Gastrocnemius medialis (tissue), 4 donors: ENCODE measurements at regions not wholly inside any gene's neighbourhood (a gene's known extent, or its start where the extent isn't known, plus 50 kb on each side); places are given as distances from the start of the nearest gene placed in this dataset.

Experiments
- ATAC-seq, 2 donors: fragments of 150-250 bp; one replicate each; pipeline ENCODE4 v1.9.1; 2016
- DNase-seq, 2 donors: peaks; one replicate each; pipeline ENCODE4 v3.0.0-alpha.2; 2019
- H3K27ac ChIP-seq, 4 donors: fragments of 200-600 bp; sonication (generic); 1 replicate in 1 of 4; 2 replicates in 3 of 4; pipeline ENCODE4 v1.5.1; 2016 to 2018; ENCODE audit warnings: mild to moderate bottlenecking in 2 of 4, moderate library complexity in 1 of 4
- H3K27me3 ChIP-seq, 3 donors: fragments of 200-600 bp; sonication (generic) in 2 of 3; 1 replicate in 1 of 3; 2 replicates in 2 of 3; pipeline versions ENCODE4 v1.5.1 to v1.6.0; 2016 to 2019; ENCODE audit warnings: mild to moderate bottlenecking in 1 of 3, moderate library complexity in 1 of 3
- H3K36me3 ChIP-seq, 2 donors: fragments of 200-600 bp; sonication (generic) in 1 of 2; one replicate each; pipeline ENCODE4 v1.5.1; 2017 to 2018
- H3K4me1 ChIP-seq, 2 donors: fragments of 200-600 bp; sonication (generic) in 1 of 2; one replicate each; pipeline ENCODE4 v1.5.1; 2016 to 2017; ENCODE audit warnings: mild to moderate bottlenecking in 2 of 2
- H3K4me3 ChIP-seq, 4 donors: fragments of 200-600 bp; sonication (generic) in 3 of 4; 1 replicate in 1 of 4; 2 replicates in 3 of 4; pipeline ENCODE4 v1.5.1; 2016 to 2019; ENCODE audit warnings: mild to moderate bottlenecking in 2 of 4
- H3K9me3 ChIP-seq, 3 donors: fragments of 200-600 bp; sonication (generic) in 2 of 3; 1 replicate in 1 of 3; 2 replicates in 2 of 3; pipeline ENCODE4 v1.5.1; 2016 to 2019
- CTCF ChIP-seq, 5 experiments: fragments of 450-650 bp in 3 of 5; fragments of 200-600 bp in 2 of 5; sonication (generic) in 2 of 5; IDR thresholded peaks in 4 of 5; conservative IDR thresholded peaks in 1 of 5; 1 replicate in 4 of 5; 2 replicates in 1 of 5; pipeline ENCODE4 v1.5.1; 2016 to 2019; ENCODE audit warnings: antibody characterized with exemption in 5 of 5, mild to moderate bottlenecking in 3 of 5, moderate library complexity in 3 of 5
- POLR2A ChIP-seq, 2 donors: fragments of 450-650 bp; IDR thresholded peaks; one replicate each; pipeline ENCODE4 v1.6.1; 2017; ENCODE audit warnings: antibody characterized with exemption in 2 of 2, mild to moderate bottlenecking in 2 of 2, moderate library complexity in 2 of 2
- in situ Hi-C, 4 donors: fragments of 200-750 bp; cut with MboI; loops; one replicate each; pipeline versions ENCODE4 v1.15.0 to v1.8.0; 2017; ENCODE audit warnings: low sequenced_read_pairs in 4 of 4
- intact Hi-C: fragments of 100-400 bp; cut with DNase I; formaldehyde crosslinking; loops from one replicate; pipeline ENCODE4 v1.15.1; 2023; ENCODE audit warnings: low total_unique reads

- TF ChIP-seq POLR2A (IDR thresholded peaks at IDR 0.05) (no peak), CTCF (IDR thresholded peaks at IDR 0.05 in 4 of 5, conservative IDR thresholded peaks at IDR 0.05 in 1 of 5) (no peak)
- H3K36me3 ChIP-seq: no peaks in the 10 kb centered on the region
- H3K27ac ChIP-seq: no peak overlapping the region
- no peaks in the 10 kb centered on the region for H3K9me3 ChIP-seq
- H3K27me3 ChIP-seq: no peaks in the 10 kb centered on the region
- ATAC-seq: no peak
- intact Hi-C loops (no loop called here), in situ Hi-C loops (no loop called here)
- no peaks in the 10 kb centered on the region for H3K4me1 ChIP-seq
- DNase-seq: no peak
- no peak overlapping the region for H3K4me3 ChIP-seq
Observed at GRCh38 chr6:145115638-145116037, 619.7 kb downstream of the EPM2A start.

GRCh38 chr6:145116591-145117178, 618.6 kb downstream of the EPM2A start:
- no peaks in the 10 kb centered on the region for H3K36me3 ChIP-seq
- ATAC-seq: no peak
- no peak for TF ChIP-seq CTCF (IDR thresholded peaks at IDR 0.05 in 4 of 5, conservative IDR thresholded peaks at IDR 0.05 in 1 of 5)
- H3K27ac ChIP-seq: no peak overlapping the region
- no peaks in the 10 kb centered on the region for H3K9me3 ChIP-seq
- intact Hi-C loops: no loop called here
- in situ Hi-C loops: no loop called here
- no peak for DNase-seq
- H3K4me1 ChIP-seq: no peaks in the 10 kb centered on the region
- H3K27me3 ChIP-seq: no peaks in the 10 kb centered on the region
- H3K4me3 ChIP-seq: no peak overlapping the region

- intact Hi-C loops: no loop called here
- H3K9me3 ChIP-seq: no peaks in the 10 kb centered on the region
- H3K27ac ChIP-seq: no peak overlapping the region
- no peaks in the 10 kb centered on the region for H3K36me3 ChIP-seq
- H3K4me1 ChIP-seq: no peaks in the 10 kb centered on the region
- H3K4me3 ChIP-seq: no peak overlapping the region
- DNase-seq (no peak), ATAC-seq (no peak)
- TF ChIP-seq CTCF (IDR thresholded peaks at IDR 0.05 in 4 of 5, conservative IDR thresholded peaks at IDR 0.05 in 1 of 5) (no peak), POLR2A (IDR thresholded peaks at IDR 0.05) (no peak)
- H3K27me3 ChIP-seq: no peaks in the 10 kb centered on the region
- in situ Hi-C loops: no loop called here
Observed at GRCh38 chr6:145118224-145118623, 617.1 kb downstream of the EPM2A start.

- no peaks in the 10 kb centered on the region for H3K36me3 ChIP-seq
- H3K4me1 ChIP-seq: no peaks in the 10 kb centered on the region
- in situ Hi-C loops (no loop called here), intact Hi-C loops (no loop called here)
- DNase-seq (no peak), ATAC-seq (no peak)
- H3K4me3 ChIP-seq: no peak overlapping the region
- no peaks in the 10 kb centered on the region for H3K27me3 ChIP-seq
- no peak overlapping the region for H3K27ac ChIP-seq
- TF ChIP-seq CTCF (IDR thresholded peaks at IDR 0.05 in 4 of 5, conservative IDR thresholded peaks at IDR 0.05 in 1 of 5): no peak
- no peak for TF ChIP-seq POLR2A (IDR thresholded peaks at IDR 0.05)
- H3K9me3 ChIP-seq: no peaks in the 10 kb centered on the region
Observed at GRCh38 chr6:145119081-145119480, 616.2 kb downstream of the EPM2A start.

GRCh38 chr6:145132709-145133108, 602.6 kb downstream of the EPM2A start:
- Histone ChIP-seq H3K27ac (no peak overlapping the region), H3K4me3 (no peak overlapping the region), H3K4me1 (no peaks in the 10 kb centered on the region), H3K36me3 (no peaks in the 10 kb centered on the region), H3K27me3 (no peaks in the 10 kb centered on the region), H3K9me3 (no peaks in the 10 kb centered on the region)
- no peak for TF ChIP-seq POLR2A (IDR thresholded peaks at IDR 0.05)
- TF ChIP-seq CTCF (IDR thresholded peaks at IDR 0.05 in 4 of 5, conservative IDR thresholded peaks at IDR 0.05 in 1 of 5): no peak
- in situ Hi-C loops (no loop called here), intact Hi-C loops (no loop called here)
- no peak for DNase-seq
- ATAC-seq: no peak
